ENCODE measurements at regions not wholly inside any gene's neighbourhood (a gene's known extent, or its start where the extent isn't known, plus 50 kb on each side); places are given as distances from the start of the nearest gene placed in this dataset.

GRCh38 chrX:78384486-78384885 lies 57.1 kb upstream of the CYSLTR1 start:
- H3K27me3 Mint-ChIP-seq, result no peaks in the 10 kb centered on the region
- H3K4me3 Mint-ChIP-seq, result no peak overlapping the region
- no peak overlapping the region for H3K27ac Mint-ChIP-seq
- DNase-seq, result no peak
- H3K9me3 Mint-ChIP-seq, result peaks cover 11% of the 10 kb centered on the region
- H3K4me1 Mint-ChIP-seq, result peaks cover 5% of the 10 kb centered on the region
- peaks cover 4% of the 10 kb centered on the region for H3K36me3 Mint-ChIP-seq (ENCODE audit: low read depth)
- no peak for ATAC-seq

DNA sequence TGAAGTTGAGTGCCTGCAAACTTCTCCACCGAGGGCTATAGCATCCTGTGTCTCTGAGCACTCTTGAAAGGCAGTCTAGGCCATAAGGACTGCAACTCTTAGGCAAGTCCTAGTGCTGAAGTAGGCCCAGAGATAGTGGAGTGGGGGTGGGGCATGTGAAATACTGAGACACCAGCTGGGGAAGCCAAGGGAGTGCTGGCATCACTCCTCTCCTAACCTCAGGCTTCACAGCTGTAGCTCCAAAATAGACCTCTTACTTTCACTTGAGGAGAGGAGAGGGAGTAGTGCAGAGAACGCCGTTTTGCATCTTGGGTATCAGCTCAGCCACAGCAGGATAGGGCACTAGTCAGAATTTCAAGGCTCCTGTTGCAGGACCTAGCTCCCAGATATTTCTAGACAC lies 56.2 kb upstream of the CYSLTR1 start:
- no peak overlapping the region for H3K4me3 Mint-ChIP-seq
- H3K27ac Mint-ChIP-seq, result no peak overlapping the region

GRCh38 chrX:78378476-78379115 lies 51.2 kb upstream of the CYSLTR1 start:
- ATAC-seq (no peak), DNase-seq (no peak)

More for the DNA sequence above, 56.2 kb upstream of the CYSLTR1 start:
- Mint-ChIP-seq H3K27me3 (no peaks in the 10 kb centered on the region), H3K4me1 (peaks cover 11% of the 10 kb centered on the region), H3K9me3 (peaks cover 4% of the 10 kb centered on the region), H3K36me3 (ENCODE audit: low read depth) (peaks cover 4% of the 10 kb centered on the region)
- ATAC-seq (no peak), DNase-seq (no peak)

More at GRCh38 chrX:78378476-78379115, 51.2 kb upstream of the CYSLTR1 start:
- Mint-ChIP-seq H3K4me3 (no peak overlapping the region), H3K9me3 (peaks cover 3% of the 10 kb centered on the region), H3K36me3 (ENCODE audit: low read depth) (peaks cover 3% of the 10 kb centered on the region), H3K4me1 (peaks cover 32% of the 10 kb centered on the region), H3K27ac (no peak overlapping the region), H3K27me3 (no peaks in the 10 kb centered on the region)
